Neural progenitor cell (in vitro differentiated cells): ENCODE measurements at regions not wholly inside any gene's neighbourhood (a gene's known extent, or its start where the extent isn't known, plus 50 kb on each side); places are given as distances from the start of the nearest gene placed in this dataset.

Experiments
- DNase-seq: peaks from one replicate; pipeline ENCODE4 v3.0.0-alpha.2; 2016; ENCODE audit warnings: low spot score
- H2AFZ ChIP-seq: fragments of 200-600 bp; sonication (generic); replicated peaks from 2 replicates; pipeline ENCODE4 v1.6.1; 2016; ENCODE audit warnings: antibody characterized with exemption
- H3F3A ChIP-seq: fragments of 200-600 bp; sonication (generic); 2 replicates; pipeline ENCODE4 v1.6.1; 2016; ENCODE audit warnings: antibody characterized with exemption, low read depth
- H3K27ac ChIP-seq: fragments of 200-600 bp; sonication (generic); 2 replicates; pipeline ENCODE4 v1.5.1; 2016; ENCODE audit warnings: mild to moderate bottlenecking
- H3K27me3 ChIP-seq: fragments of 200-600 bp; sonication (generic); 2 replicates; pipeline ENCODE4 v1.6.1; 2016; ENCODE audit warnings: mild to moderate bottlenecking, moderate library complexity
- H3K36me3 ChIP-seq: fragments of 200-600 bp; sonication (generic); 2 replicates; pipeline ENCODE4 v1.5.1; 2016
- H3K4me1 ChIP-seq: fragments of 200-600 bp; sonication (generic); 2 replicates; pipeline ENCODE4 v1.6.1; 2016; ENCODE audit warnings: mixed run types
- H3K4me2 ChIP-seq: fragments of 200-600 bp; sonication (generic); 2 replicates; pipeline ENCODE4 v1.6.1; 2016
- H3K4me3 ChIP-seq: fragments of 200-600 bp; sonication (generic); 2 replicates; pipeline ENCODE4 v1.5.1; 2016
- H3K79me2 ChIP-seq: fragments of 200-600 bp; sonication (generic); 2 replicates; pipeline ENCODE4 v1.6.1; 2016; ENCODE audit warnings: low read depth
- H3K9ac ChIP-seq: fragments of 200-600 bp; sonication (generic); 2 replicates; pipeline ENCODE4 v1.6.1; 2016
- H3K9me3 ChIP-seq: fragments of 200-600 bp; sonication (generic); 2 replicates; pipeline ENCODE4 v1.5.1; 2016; ENCODE audit warnings: low read depth
- H4K20me1 ChIP-seq: fragments of 200-600 bp; sonication (generic); 2 replicates; pipeline ENCODE4 v1.6.1; 2016; ENCODE audit warnings: low read depth
- H3K27ac Mint-ChIP-seq: 3 replicates; pipeline ENCODE4 v1.8.0; 2021; ENCODE audit warnings: mixed read lengths
- H3K27me3 Mint-ChIP-seq: 2 replicates; pipeline ENCODE4 v1.8.0; 2022; ENCODE audit warnings: low read depth, mild to moderate bottlenecking, inconsistent platforms, moderate library complexity, mixed read lengths; ENCODE audit not compliant: insufficient read depth
- H3K36me3 Mint-ChIP-seq: 3 replicates; pipeline ENCODE4 v1.8.0; 2021; ENCODE audit warnings: mixed read lengths
- H3K4me1 Mint-ChIP-seq: 3 replicates; pipeline ENCODE4 v1.8.0; 2021; ENCODE audit warnings: mixed read lengths
- H3K4me3 Mint-ChIP-seq: 3 replicates; pipeline ENCODE4 v1.8.0; 2021; ENCODE audit warnings: mild to moderate bottlenecking, moderate library complexity, mixed read lengths
- H3K9me3 Mint-ChIP-seq: 3 replicates; pipeline ENCODE4 v1.8.0; 2020; ENCODE audit warnings: mixed read lengths
- EZH2 ChIP-seq: fragments of 200-600 bp; sonication (generic); IDR thresholded peaks from 2 replicates; pipeline ENCODE4 v1.6.1; 2017; ENCODE audit warnings: antibody characterized with exemption, mild to moderate bottlenecking, moderate library complexity
- EZH2phosphoT487 ChIP-seq: fragments of 200-600 bp; sonication (generic); IDR thresholded peaks from 2 replicates; pipeline ENCODE4 v1.6.1; 2017; ENCODE audit warnings: antibody characterized with exemption
- TF ChIP-seq, protein P1 (sequence below): fragments of 200-600 bp; sonication (generic); IDR thresholded peaks from 2 replicates; pipeline ENCODE4 v1.5.1; 2017; ENCODE audit warnings: antibody characterized with exemption, mild to moderate bottlenecking

DNA sequence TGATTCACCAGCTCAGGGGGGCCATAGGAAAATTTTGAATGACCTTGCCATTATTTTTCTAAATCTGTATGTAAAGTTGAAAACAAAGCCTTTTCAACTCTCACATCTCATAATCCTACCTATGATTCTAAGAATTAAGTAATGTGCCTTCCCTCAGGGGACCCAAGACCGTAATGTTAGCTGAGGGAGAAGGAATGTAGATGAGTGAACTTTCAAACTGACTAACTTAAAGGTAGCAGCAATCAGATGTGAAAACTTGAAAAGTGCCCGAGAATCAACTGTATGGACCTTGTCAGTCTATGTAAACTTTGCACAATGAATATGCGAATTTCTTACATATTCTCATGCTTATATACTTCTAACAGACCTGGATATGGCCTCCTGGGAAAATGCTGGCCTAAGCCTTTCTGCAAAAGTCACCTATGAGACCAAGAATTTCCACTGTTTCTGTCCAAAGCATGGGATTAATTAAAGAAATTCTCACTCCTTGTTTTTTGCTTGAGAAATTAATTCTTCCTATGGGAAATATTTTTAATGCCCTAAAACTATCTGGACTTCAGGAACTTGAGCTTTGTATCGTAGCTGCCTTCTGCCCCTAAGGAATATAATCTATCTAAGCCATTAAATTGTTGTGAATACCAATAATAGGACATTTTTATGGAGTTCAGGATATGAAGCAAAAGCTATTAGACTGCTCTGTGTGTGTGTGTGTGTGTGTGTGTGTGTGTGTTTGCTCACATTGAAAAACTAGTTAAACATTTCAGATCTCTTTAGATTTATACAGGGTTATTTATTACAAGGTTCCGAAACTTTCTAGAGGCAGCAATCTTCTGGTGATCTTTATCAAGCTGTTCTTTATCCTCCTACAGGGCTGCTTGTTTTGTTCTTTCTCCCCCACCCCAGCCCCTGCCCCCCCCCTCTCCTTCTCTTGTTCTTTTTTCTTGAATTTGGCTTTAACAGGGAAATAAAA lies 169.1 kb upstream of the CLINT1 start:
- Histone ChIP-seq H3K9me3 (no peaks in the 10 kb centered on the region), H3K36me3 (no peaks in the 10 kb centered on the region), H3K4me2 (no peak overlapping the region), H3K79me2 (no peaks in the 10 kb centered on the region), H3K4me3 (no peak overlapping the region), H4K20me1 (no peaks in the 10 kb centered on the region), H3K4me1 (peaks cover 19% of the 10 kb centered on the region), H3F3A (no peaks in the 10 kb centered on the region), H3K27me3 (no peaks in the 10 kb centered on the region), H3K9ac (no peak overlapping the region), H3K27ac (no peak overlapping the region), H2AFZ (no peak overlapping the region)
- no peak overlapping the region for H3K4me3 Mint-ChIP-seq
- H3K27me3 Mint-ChIP-seq, result peaks cover 6% of the 10 kb centered on the region
- H3K36me3 Mint-ChIP-seq, result no peaks in the 10 kb centered on the region
- H3K27ac Mint-ChIP-seq, result no peak overlapping the region
- DNase-seq, result no peak
- H3K4me1 Mint-ChIP-seq, result peaks cover 8% of the 10 kb centered on the region
- TF ChIP-seq, protein P1, sequence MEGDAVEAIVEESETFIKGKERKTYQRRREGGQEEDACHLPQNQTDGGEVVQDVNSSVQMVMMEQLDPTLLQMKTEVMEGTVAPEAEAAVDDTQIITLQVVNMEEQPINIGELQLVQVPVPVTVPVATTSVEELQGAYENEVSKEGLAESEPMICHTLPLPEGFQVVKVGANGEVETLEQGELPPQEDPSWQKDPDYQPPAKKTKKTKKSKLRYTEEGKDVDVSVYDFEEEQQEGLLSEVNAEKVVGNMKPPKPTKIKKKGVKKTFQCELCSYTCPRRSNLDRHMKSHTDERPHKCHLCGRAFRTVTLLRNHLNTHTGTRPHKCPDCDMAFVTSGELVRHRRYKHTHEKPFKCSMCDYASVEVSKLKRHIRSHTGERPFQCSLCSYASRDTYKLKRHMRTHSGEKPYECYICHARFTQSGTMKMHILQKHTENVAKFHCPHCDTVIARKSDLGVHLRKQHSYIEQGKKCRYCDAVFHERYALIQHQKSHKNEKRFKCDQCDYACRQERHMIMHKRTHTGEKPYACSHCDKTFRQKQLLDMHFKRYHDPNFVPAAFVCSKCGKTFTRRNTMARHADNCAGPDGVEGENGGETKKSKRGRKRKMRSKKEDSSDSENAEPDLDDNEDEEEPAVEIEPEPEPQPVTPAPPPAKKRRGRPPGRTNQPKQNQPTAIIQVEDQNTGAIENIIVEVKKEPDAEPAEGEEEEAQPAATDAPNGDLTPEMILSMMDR, result no peak
- TF ChIP-seq EZH2, result no peak
- TF ChIP-seq EZH2phosphoT487, result no peak
- H3K9me3 Mint-ChIP-seq, result peaks cover 4% of the 10 kb centered on the region

- H3K4me1 ChIP-seq, result peaks cover 19% of the 10 kb centered on the region
- H3K79me2 ChIP-seq, result no peaks in the 10 kb centered on the region
- H3K27me3 ChIP-seq, result no peaks in the 10 kb centered on the region
- H2AFZ ChIP-seq, result no peak overlapping the region
- H3K4me3 Mint-ChIP-seq, result no peak overlapping the region
- H3K27ac Mint-ChIP-seq, result no peak overlapping the region
- no peak for DNase-seq
- peaks cover 3% of the 10 kb centered on the region for H3K9me3 Mint-ChIP-seq
- H3K4me3 ChIP-seq, result no peak overlapping the region
- no peaks in the 10 kb centered on the region for H3F3A ChIP-seq
- no peak overlapping the region for H3K27ac ChIP-seq
- H3K36me3 ChIP-seq, result no peaks in the 10 kb centered on the region
- peaks cover 8% of the 10 kb centered on the region for H3K27me3 Mint-ChIP-seq
- TF ChIP-seq, protein P1, result no peak
- TF ChIP-seq EZH2, result no peak
- no peak for TF ChIP-seq EZH2phosphoT487
- no peak overlapping the region for H3K4me2 ChIP-seq
- no peaks in the 10 kb centered on the region for H3K9me3 ChIP-seq
- no peak overlapping the region for H3K9ac ChIP-seq
- no peaks in the 10 kb centered on the region for H4K20me1 ChIP-seq
- H3K4me1 Mint-ChIP-seq, result peaks cover 9% of the 10 kb centered on the region
- no peaks in the 10 kb centered on the region for H3K36me3 Mint-ChIP-seq
These were observed 167.5 kb upstream of the CLINT1 start for GRCh38 chr5:158026304-158027031.

- peak overlapping the region; percentile 74 for H3K27ac Mint-ChIP-seq
- peaks cover 3% of the 10 kb centered on the region for H3K9me3 Mint-ChIP-seq
- Histone ChIP-seq H4K20me1 (no peaks in the 10 kb centered on the region), H3K4me3 (no peak overlapping the region), H3K27ac (no peak overlapping the region), H3K4me1 (peaks cover 18% of the 10 kb centered on the region), H2AFZ (no peak overlapping the region), H3K27me3 (no peaks in the 10 kb centered on the region), H3F3A (peaks cover 7% of the 10 kb centered on the region), H3K9me3 (no peaks in the 10 kb centered on the region), H3K4me2 (no peak overlapping the region), H3K9ac (no peak overlapping the region), H3K79me2 (no peaks in the 10 kb centered on the region), H3K36me3 (no peaks in the 10 kb centered on the region)
- TF ChIP-seq EZH2phosphoT487 (no peak), EZH2 (no peak)
- TF ChIP-seq, protein P1, result no peak
- no peak overlapping the region for H3K4me3 Mint-ChIP-seq
- H3K36me3 Mint-ChIP-seq, result no peaks in the 10 kb centered on the region
- DNase-seq, result no peak
- peaks cover 11% of the 10 kb centered on the region for H3K4me1 Mint-ChIP-seq
- peaks cover 10% of the 10 kb centered on the region for H3K27me3 Mint-ChIP-seq
These were observed 164.3 kb upstream of the CLINT1 start for GRCh38 chr5:158023266-158023665.
